Activated CD4-positive, alpha-beta T cell treated with anti-CD3 and anti-CD28 coated beads for 36 hours (primary cell): ENCODE measurements at regions not wholly inside any gene's neighbourhood (a gene's known extent, or its start where the extent isn't known, plus 50 kb on each side); places are given as distances from the start of the nearest gene placed in this dataset.

ENCODE experiments used
- ATAC-seq: fragments of 200-7000 bp; cut with Tn5 transposase; one replicate; pipeline ENCODE4 v1.10.0; 2021; ENCODE audit warnings: mild to moderate bottlenecking, moderate library complexity
- CTCF ChIA-PET: fragments of 350-600 bp; sonication (Branson Sonifier 250); formaldehyde crosslinking; loops from one replicate; lab custom pipeline; 2021; ENCODE audit warnings: antibody characterized with exemption; lab: Charles Lee
- POLR2A ChIA-PET: fragments of 350-600 bp; sonication (Branson Sonifier 250); formaldehyde crosslinking; loops from one replicate; lab custom pipeline; 2021; ENCODE audit warnings: antibody characterized with exemption, inconsistent platforms; lab: Charles Lee
- DNase-seq: peaks from one replicate; pipeline ENCODE4 v3.0.0-alpha.2; 2020
- H3K27ac Mint-ChIP-seq: one replicate; pipeline ENCODE4 v1.8.0; 2021; ENCODE audit warnings: mixed read lengths
- H3K27me3 Mint-ChIP-seq: one replicate; pipeline ENCODE4 v1.8.0; 2021; ENCODE audit warnings: mixed read lengths
- H3K36me3 Mint-ChIP-seq: one replicate; pipeline ENCODE4 v1.8.0; 2021; ENCODE audit warnings: low read depth, mixed read lengths
- H3K4me1 Mint-ChIP-seq: one replicate; pipeline ENCODE4 v1.8.0; 2021; ENCODE audit warnings: mixed read lengths
- H3K4me3 Mint-ChIP-seq: one replicate; pipeline ENCODE4 v1.8.0; 2021; ENCODE audit warnings: mild to moderate bottlenecking, moderate library complexity, mixed read lengths
- H3K9me3 Mint-ChIP-seq: one replicate; pipeline ENCODE4 v1.8.0; 2021; ENCODE audit warnings: low read depth, mixed read lengths
- intact Hi-C, 2 experiments: fragments of 100-400 bp; cut with DNase I in 1 of 2; cut with micrococcal nuclease in 1 of 2; formaldehyde crosslinking; loops; one replicate each; pipeline versions ENCODE4 v1.14.2 to v1.15.1; 2022 to 2024; cut with DNase I, micrococcal nuclease

DNA sequence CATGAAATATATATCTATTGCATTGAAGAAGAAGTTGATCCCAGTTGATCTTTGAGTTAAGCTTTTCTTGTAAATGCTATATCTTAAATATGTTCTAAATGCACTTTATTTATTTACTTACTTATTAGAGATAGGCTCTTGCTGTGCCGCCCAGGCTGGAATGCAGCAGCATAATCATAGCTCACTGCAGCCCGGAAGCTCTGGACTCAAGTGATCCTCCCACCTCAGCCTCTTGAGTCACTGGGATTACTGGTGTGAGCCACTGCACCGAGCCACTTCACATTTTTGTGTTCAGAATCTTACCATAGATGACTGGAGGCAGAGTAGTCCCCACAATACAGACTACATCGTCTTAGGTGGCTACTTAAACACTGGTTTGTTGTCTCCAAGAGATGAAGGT lies 324.3 kb upstream of the SLIT2 start:
- ChIA-PET CTCF (interaction anchor here (0.6 kb wide), 1 partner anchor 227 kb away, joined by 3 read pairs; no protein-coding TSS in a partner anchor), POLR2A (no interaction called here)
- peaks cover 3% of the 10 kb centered on the region for H3K9me3 Mint-ChIP-seq
- no peak overlapping the region for H3K27ac Mint-ChIP-seq
- ATAC-seq (no peak), DNase-seq (no peak)
- H3K4me3 Mint-ChIP-seq = no peak overlapping the region
- no peaks in the 10 kb centered on the region for H3K4me1 Mint-ChIP-seq
- intact Hi-C loops = no loop called here
- no peaks in the 10 kb centered on the region for H3K27me3 Mint-ChIP-seq
- no peaks in the 10 kb centered on the region for H3K36me3 Mint-ChIP-seq

DNA sequence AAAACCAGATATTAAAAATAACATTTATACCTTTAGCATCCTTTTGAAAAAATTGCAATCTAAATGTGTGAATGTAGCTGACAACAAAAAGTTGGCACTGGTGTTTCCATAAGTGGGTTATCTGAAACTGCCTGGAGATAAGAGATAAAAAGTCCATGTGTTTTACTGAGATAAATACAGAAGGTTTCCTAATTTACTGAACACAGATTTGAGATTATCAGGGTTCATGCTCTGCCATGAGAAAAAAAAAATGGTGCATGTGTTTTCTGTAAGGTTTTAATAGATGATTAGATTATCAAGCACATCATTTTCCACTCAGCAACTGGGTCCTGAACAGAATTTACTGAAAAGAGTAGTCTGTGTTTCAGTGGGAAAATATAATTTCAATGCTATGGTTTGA lies 326.2 kb upstream of the SLIT2 start:
- no peak for ATAC-seq
- Mint-ChIP-seq H3K27ac (no peak overlapping the region), H3K36me3 (no peaks in the 10 kb centered on the region), H3K27me3 (no peaks in the 10 kb centered on the region), H3K9me3 (peaks cover 3% of the 10 kb centered on the region), H3K4me3 (no peak overlapping the region), H3K4me1 (no peaks in the 10 kb centered on the region)
- CTCF ChIA-PET = no interaction called here
- intact Hi-C loops = no loop called here
- DNase-seq = no peak
- POLR2A ChIA-PET = no interaction called here

- no peaks in the 10 kb centered on the region for H3K36me3 Mint-ChIP-seq
- H3K4me1 Mint-ChIP-seq = no peaks in the 10 kb centered on the region
- no peaks in the 10 kb centered on the region for H3K27me3 Mint-ChIP-seq
- DNase-seq (no peak), ATAC-seq (no peak)
- H3K9me3 Mint-ChIP-seq = peaks cover 3% of the 10 kb centered on the region
- ChIA-PET CTCF (no interaction called here), POLR2A (no interaction called here)
- H3K4me3 Mint-ChIP-seq = no peak overlapping the region
- H3K27ac Mint-ChIP-seq = no peak overlapping the region
- intact Hi-C loops = no loop called here
Observed at GRCh38 chr4:19924761-19925160, 326.9 kb upstream of the SLIT2 start.

DNA sequence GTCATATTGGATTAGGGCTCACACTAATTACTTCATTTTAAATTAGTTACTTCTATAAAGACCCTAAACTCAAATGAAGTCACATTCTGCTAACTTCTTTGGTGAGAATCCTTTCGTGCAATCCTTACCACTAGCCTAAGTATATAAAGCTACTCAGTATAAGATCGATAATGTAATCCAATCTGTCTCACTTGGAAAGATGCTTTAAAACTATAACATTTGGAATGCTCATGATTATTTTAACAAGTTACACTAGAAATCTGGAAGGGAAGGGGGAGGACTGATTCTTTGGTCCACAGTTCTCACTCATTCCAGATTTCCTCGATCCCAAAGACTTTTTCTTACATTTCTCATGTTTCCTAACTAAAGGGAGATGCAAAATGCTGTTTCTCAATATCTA lies 336.4 kb upstream of the SLIT2 start:
- Mint-ChIP-seq H3K27ac (no peak overlapping the region), H3K4me3 (no peak overlapping the region), H3K4me1 (no peaks in the 10 kb centered on the region), H3K27me3 (no peaks in the 10 kb centered on the region), H3K9me3 (peaks cover 18% of the 10 kb centered on the region), H3K36me3 (no peaks in the 10 kb centered on the region)
- no peak for DNase-seq
- ATAC-seq = no peak
- ChIA-PET CTCF (no interaction called here), POLR2A (no interaction called here)
- intact Hi-C loops = no loop called here

DNA sequence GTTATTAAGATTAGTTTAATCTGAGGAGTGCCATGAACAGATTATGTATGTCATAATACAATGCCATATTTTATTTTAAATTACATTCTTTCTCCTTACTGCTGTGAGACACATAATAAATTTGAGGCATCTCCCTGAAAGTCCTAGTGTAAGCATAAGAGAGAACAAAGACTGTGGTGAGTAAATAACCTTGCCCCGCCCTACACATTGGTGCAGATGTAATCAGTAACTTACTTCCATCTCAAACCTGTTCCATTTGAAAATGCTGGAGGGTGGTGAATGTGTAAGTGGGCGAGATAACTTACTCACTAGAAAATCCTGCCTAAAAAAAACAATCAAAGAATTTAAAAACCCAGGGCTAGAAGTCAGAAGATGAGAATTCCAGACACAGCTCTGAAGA lies 338.1 kb upstream of the SLIT2 start:
- intact Hi-C loops = no loop called here
- Mint-ChIP-seq H3K9me3 (peaks cover 17% of the 10 kb centered on the region), H3K4me1 (no peaks in the 10 kb centered on the region), H3K4me3 (no peak overlapping the region), H3K27me3 (no peaks in the 10 kb centered on the region), H3K36me3 (no peaks in the 10 kb centered on the region), H3K27ac (no peak overlapping the region)
- ATAC-seq (no peak), DNase-seq (no peak)
- POLR2A ChIA-PET = no interaction called here
- CTCF ChIA-PET = interaction anchor here (0.8 to 1.0 kb wide), 2 partner anchors 10 to 19 kb away, joined by 3 read pairs; no protein-coding TSS in a partner anchor

DNA sequence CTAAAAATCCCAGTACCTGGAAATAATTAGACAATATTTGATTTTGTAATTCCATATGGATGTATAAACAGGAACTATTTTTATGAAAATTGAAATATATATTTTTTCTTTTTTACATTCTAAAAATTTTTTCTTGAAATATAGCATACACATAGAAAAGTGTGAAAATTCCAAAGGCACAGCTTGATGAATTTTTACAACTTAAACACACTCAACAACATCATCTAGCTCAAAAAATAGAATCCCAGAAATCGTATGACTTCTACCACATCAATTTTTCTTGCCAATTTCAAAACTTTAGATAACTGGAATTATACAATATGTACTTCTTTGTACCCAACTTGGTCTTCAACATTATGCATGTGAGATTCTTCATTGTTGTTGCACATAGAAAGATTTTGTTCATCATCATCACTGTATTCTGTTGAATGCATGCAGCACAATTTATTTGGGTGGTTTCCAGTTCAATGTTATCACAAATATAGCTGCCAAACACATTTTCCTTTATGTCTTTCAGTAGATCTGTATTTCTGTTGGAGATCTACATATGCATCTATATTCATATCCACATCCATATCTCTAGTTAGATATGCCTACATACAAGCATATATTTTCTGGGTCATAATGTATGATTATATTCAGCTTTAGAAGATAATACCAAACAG lies 340.7 kb upstream of the SLIT2 start:
- Mint-ChIP-seq H3K4me1 (no peaks in the 10 kb centered on the region), H3K36me3 (no peaks in the 10 kb centered on the region), H3K27ac (no peak overlapping the region), H3K27me3 (no peaks in the 10 kb centered on the region), H3K9me3 (peaks cover 14% of the 10 kb centered on the region), H3K4me3 (no peak overlapping the region)
- DNase-seq (no peak), ATAC-seq (no peak)
- intact Hi-C loops = no loop called here
- ChIA-PET CTCF (no interaction called here), POLR2A (no interaction called here)

DNA sequence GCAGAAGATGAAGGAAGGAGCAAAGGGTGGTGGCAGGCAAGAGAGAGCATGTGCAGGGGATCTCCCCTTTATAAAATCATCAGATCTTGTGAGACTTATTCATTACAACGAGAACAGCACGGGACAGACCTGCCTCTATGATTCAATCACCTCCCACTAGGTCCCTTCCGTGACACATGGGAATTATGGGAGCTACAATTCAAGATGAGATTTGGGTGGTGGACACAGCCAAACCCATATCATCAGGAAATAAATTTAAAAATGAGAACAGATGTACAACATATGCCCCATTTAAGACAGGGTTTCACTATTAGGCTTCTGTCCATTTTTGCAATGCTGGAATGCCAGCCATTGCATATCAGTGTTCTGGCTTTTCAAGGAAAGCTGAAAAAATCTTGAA lies 346.7 kb upstream of the SLIT2 start:
- ChIA-PET POLR2A (no interaction called here), CTCF (no interaction called here)
- no peaks in the 10 kb centered on the region for H3K4me1 Mint-ChIP-seq
- H3K9me3 Mint-ChIP-seq = peaks cover 11% of the 10 kb centered on the region
- no peak overlapping the region for H3K27ac Mint-ChIP-seq
- no peak overlapping the region for H3K4me3 Mint-ChIP-seq
- DNase-seq (no peak), ATAC-seq (no peak)
- no peaks in the 10 kb centered on the region for H3K36me3 Mint-ChIP-seq
- no peaks in the 10 kb centered on the region for H3K27me3 Mint-ChIP-seq
- intact Hi-C loops = no loop called here

DNA sequence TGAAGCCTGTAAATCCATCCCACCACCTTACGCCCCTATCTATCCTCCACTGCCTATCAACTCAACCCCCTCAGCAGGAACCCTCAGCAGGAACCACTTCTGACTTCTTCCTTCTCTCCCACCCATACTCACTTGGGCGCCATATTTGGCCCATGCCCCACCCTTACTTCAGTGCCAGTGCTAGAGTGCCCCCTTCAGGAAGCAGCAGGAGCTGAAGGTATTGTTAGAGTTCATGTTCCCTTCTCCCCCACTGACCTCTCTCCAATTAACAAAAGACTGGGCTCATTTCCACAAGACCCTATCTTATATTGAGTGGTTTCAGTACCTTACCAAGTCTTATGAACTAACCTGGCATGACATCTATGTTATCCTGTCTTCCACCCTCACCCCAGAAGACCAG lies 363.1 kb upstream of the SLIT2 start:
- Mint-ChIP-seq H3K36me3 (no peaks in the 10 kb centered on the region), H3K27ac (no peak overlapping the region), H3K4me1 (no peaks in the 10 kb centered on the region), H3K4me3 (no peak overlapping the region), H3K9me3 (peaks cover 12% of the 10 kb centered on the region), H3K27me3 (no peaks in the 10 kb centered on the region)
- CTCF ChIA-PET = interaction anchor here (1.0 kb wide), 1 partner anchor 118 kb away, joined by 3 read pairs; no protein-coding TSS in a partner anchor
- ATAC-seq = no peak
- POLR2A ChIA-PET = no interaction called here
- DNase-seq = no peak
- intact Hi-C loops = no loop called here

GRCh38 chr4:19883841-19884240 lies 367.9 kb upstream of the SLIT2 start:
- H3K27ac Mint-ChIP-seq = no peak overlapping the region
- H3K9me3 Mint-ChIP-seq = peaks cover 10% of the 10 kb centered on the region
- ATAC-seq (no peak), DNase-seq (no peak)
- POLR2A ChIA-PET = no interaction called here
- H3K36me3 Mint-ChIP-seq = no peaks in the 10 kb centered on the region
- no peaks in the 10 kb centered on the region for H3K27me3 Mint-ChIP-seq
- H3K4me1 Mint-ChIP-seq = no peaks in the 10 kb centered on the region
- no peak overlapping the region for H3K4me3 Mint-ChIP-seq
- CTCF ChIA-PET = interaction anchor here (0.6 kb wide), 1 partner anchor 542 kb away, joined by 3 read pairs; no protein-coding TSS in a partner anchor
- intact Hi-C loops = no loop called here

- CTCF ChIA-PET = no interaction called here
- no peak for ATAC-seq
Observed at GRCh38 chr4:19880206-19880605, 371.5 kb upstream of the SLIT2 start.

GRCh38 chr4:19879330-19879729 lies 372.4 kb upstream of the SLIT2 start:
- intact Hi-C loops = no loop called here
- ChIA-PET CTCF (interaction anchor here (0.6 kb wide), 1 partner anchor 1352 kb away, joined by 3 read pairs; no protein-coding TSS in a partner anchor), POLR2A (no interaction called here)
- H3K4me3 Mint-ChIP-seq = no peak overlapping the region
- no peaks in the 10 kb centered on the region for H3K27me3 Mint-ChIP-seq
- no peak for DNase-seq
- no peak for ATAC-seq
- H3K27ac Mint-ChIP-seq = no peak overlapping the region
- no peaks in the 10 kb centered on the region for H3K4me1 Mint-ChIP-seq
- peaks cover 4% of the 10 kb centered on the region for H3K9me3 Mint-ChIP-seq
- no peaks in the 10 kb centered on the region for H3K36me3 Mint-ChIP-seq

More at GRCh38 chr4:19880206-19880605, 371.5 kb upstream of the SLIT2 start:
- Mint-ChIP-seq H3K27me3 (no peaks in the 10 kb centered on the region), H3K4me3 (no peak overlapping the region), H3K27ac (no peak overlapping the region), H3K4me1 (no peaks in the 10 kb centered on the region), H3K9me3 (peaks cover 4% of the 10 kb centered on the region), H3K36me3 (no peaks in the 10 kb centered on the region)
- no peak for DNase-seq
- intact Hi-C loops = no loop called here
- POLR2A ChIA-PET = no interaction called here

- no peaks in the 10 kb centered on the region for H3K4me1 Mint-ChIP-seq
- DNase-seq (no peak), ATAC-seq (no peak)
- no peak overlapping the region for H3K27ac Mint-ChIP-seq
- H3K9me3 Mint-ChIP-seq = peaks cover 17% of the 10 kb centered on the region
- CTCF ChIA-PET = interaction anchor here (0.6 kb wide), 1 partner anchor 21 kb away, joined by 3 read pairs; no protein-coding TSS in a partner anchor
- POLR2A ChIA-PET = no interaction called here
- intact Hi-C loops = no loop called here
- H3K27me3 Mint-ChIP-seq = no peaks in the 10 kb centered on the region
- H3K4me3 Mint-ChIP-seq = no peak overlapping the region
- H3K36me3 Mint-ChIP-seq = no peaks in the 10 kb centered on the region
Observed at GRCh38 chr4:19857991-19858390, 393.7 kb upstream of the SLIT2 start.
